ENCODE measurements at regions not wholly inside any gene's neighbourhood (a gene's known extent, or its start where the extent isn't known, plus 50 kb on each side); places are given as distances from the start of the nearest gene placed in this dataset.

DNA sequence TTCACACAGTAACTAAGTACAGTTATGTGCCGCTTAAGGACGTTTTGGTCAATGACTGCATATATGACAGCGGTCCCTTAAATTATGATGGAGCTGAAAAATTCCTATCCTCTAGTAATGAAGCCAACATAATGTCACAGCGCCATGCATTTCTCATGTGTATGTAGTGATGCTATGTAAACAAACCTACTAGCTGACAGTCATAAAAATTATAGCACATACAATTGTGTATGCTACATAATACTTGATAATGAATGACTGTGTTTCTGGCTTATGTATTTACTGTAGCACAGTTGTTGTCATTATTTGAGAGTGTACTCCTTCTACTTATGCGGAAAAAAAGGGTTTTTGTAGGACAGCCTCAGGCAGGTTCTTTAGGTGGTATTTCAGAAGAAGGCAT, 99.7 kb downstream of the DACT1 start:
- no peaks in the 10 kb centered on the region for H3K9me2 ChIP-seq (ENCODE audit: insufficient read depth)
- H3K4me3 ChIP-seq: no peak overlapping the region
- DNase-seq: no peak
- H2AFZ ChIP-seq: no peak overlapping the region
- no peaks in the 10 kb centered on the region for H4K20me1 ChIP-seq (ENCODE audit: insufficient read depth)
- no peaks in the 10 kb centered on the region for H3K4me1 ChIP-seq (replicated peaks; ENCODE audit: insufficient read depth)
- no peaks in the 10 kb centered on the region for H3K9me3 ChIP-seq (ENCODE audit: insufficient read depth, low read depth)
- H3K79me2 ChIP-seq (ENCODE audit: low read depth): no peaks in the 10 kb centered on the region
- no peak overlapping the region for H3K4me2 ChIP-seq
- H3K27me3 ChIP-seq (ENCODE audit: insufficient read depth, low read depth): no peaks in the 10 kb centered on the region
- POLR2A ChIA-PET (ENCODE audit: unreplicated experiment): no interaction called here
- CTCF ChIA-PET: no interaction called here
- no peak overlapping the region for H3K27ac ChIP-seq
- H3F3A ChIP-seq (ENCODE audit: insufficient read depth, low read depth): no peaks in the 10 kb centered on the region
- TF ChIP-seq, protein P1, sequence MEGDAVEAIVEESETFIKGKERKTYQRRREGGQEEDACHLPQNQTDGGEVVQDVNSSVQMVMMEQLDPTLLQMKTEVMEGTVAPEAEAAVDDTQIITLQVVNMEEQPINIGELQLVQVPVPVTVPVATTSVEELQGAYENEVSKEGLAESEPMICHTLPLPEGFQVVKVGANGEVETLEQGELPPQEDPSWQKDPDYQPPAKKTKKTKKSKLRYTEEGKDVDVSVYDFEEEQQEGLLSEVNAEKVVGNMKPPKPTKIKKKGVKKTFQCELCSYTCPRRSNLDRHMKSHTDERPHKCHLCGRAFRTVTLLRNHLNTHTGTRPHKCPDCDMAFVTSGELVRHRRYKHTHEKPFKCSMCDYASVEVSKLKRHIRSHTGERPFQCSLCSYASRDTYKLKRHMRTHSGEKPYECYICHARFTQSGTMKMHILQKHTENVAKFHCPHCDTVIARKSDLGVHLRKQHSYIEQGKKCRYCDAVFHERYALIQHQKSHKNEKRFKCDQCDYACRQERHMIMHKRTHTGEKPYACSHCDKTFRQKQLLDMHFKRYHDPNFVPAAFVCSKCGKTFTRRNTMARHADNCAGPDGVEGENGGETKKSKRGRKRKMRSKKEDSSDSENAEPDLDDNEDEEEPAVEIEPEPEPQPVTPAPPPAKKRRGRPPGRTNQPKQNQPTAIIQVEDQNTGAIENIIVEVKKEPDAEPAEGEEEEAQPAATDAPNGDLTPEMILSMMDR (conservative IDR thresholded peaks at IDR 0.05): no peak
- no peak for TF ChIP-seq EZH2 (IDR thresholded peaks at IDR 0.05; ENCODE audit: low read depth)
- no TSS peak for BruUV-seq (replicated peaks)
- H3K36me3 ChIP-seq (ENCODE audit: low read depth): no peaks in the 10 kb centered on the region
- intact Hi-C loops (cut with micrococcal nuclease; ENCODE audit: unreplicated experiment): no loop called here

DNA sequence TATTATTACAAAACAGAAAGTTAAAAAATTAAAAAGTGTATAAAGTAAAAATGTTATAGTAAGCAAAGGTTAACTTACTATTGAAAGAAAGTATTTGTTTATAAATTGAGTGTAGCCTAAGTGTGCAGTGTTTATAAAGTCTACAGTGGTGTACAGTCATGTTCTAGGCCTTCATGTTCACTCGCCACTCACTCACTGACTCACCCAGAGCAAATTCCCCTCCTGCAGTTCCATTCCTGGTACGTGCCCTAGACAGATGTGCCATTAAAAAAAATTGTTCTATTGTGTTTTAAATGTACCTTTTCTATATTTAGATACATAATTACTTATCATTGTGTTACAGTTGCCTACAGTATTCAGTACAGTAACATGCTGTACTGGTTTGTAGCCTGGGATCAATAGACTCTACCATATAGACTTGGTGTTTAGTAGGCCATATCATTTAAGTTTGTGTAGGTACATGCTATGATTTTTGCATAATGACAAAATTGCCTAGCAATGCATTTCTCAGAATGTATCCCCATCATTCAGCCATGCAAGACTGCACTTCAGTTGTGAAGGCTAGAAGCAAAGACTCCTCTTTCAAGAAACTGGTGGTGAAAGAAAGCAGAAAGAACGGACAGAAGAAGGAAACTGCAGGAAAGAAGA, 100.6 kb downstream of the DACT1 start:
- H3K79me2 ChIP-seq (ENCODE audit: low read depth): no peaks in the 10 kb centered on the region
- H3K9me3 ChIP-seq (ENCODE audit: insufficient read depth, low read depth): no peaks in the 10 kb centered on the region
- H3K36me3 ChIP-seq (ENCODE audit: low read depth): no peaks in the 10 kb centered on the region
- H4K20me1 ChIP-seq (ENCODE audit: insufficient read depth): no peaks in the 10 kb centered on the region
- no peak overlapping the region for H3K4me3 ChIP-seq
- H3K4me2 ChIP-seq: no peak overlapping the region
- no TSS peak for BruUV-seq (replicated peaks)
- POLR2A ChIA-PET (ENCODE audit: unreplicated experiment): no interaction called here
- no peak overlapping the region for H2AFZ ChIP-seq
- intact Hi-C loops (cut with micrococcal nuclease; ENCODE audit: unreplicated experiment): no loop called here
- no peaks in the 10 kb centered on the region for H3K4me1 ChIP-seq (replicated peaks; ENCODE audit: insufficient read depth)
- no peak overlapping the region for H3K27ac ChIP-seq
- no peaks in the 10 kb centered on the region for H3K9me2 ChIP-seq (ENCODE audit: insufficient read depth)
- H3K27me3 ChIP-seq (ENCODE audit: insufficient read depth, low read depth): no peaks in the 10 kb centered on the region
- no peak for DNase-seq
- CTCF ChIA-PET: no interaction called here
- no peaks in the 10 kb centered on the region for H3F3A ChIP-seq (ENCODE audit: insufficient read depth, low read depth)
- TF ChIP-seq, protein P1 (conservative IDR thresholded peaks at IDR 0.05): no peak
- TF ChIP-seq EZH2 (IDR thresholded peaks at IDR 0.05; ENCODE audit: low read depth): no peak

DNA sequence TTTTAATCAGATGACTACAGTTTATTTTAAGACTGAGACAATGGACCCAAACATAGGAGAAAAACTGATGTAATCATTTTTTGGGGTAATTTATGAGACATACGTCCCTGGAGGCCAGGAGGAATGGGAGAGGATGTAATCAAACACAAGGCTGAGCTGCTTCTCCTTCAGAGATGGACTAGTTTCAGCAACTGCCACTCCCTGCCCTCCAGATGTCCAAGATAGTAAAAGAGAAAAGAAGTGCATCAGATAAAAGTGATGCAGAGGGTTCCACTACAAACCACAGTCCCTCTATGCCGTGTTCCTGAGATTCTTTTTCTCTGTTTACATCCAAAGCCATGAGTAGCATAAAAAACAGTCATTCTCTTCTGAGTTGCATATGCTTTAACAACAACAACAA, 101.1 kb downstream of the DACT1 start:
- Histone ChIP-seq H3K27ac (no peak overlapping the region), H2AFZ (no peak overlapping the region), H4K20me1 (ENCODE audit: insufficient read depth) (no peaks in the 10 kb centered on the region), H3K9me2 (ENCODE audit: insufficient read depth) (no peaks in the 10 kb centered on the region), H3K4me2 (no peak overlapping the region), H3K27me3 (ENCODE audit: insufficient read depth, low read depth) (no peaks in the 10 kb centered on the region), H3K79me2 (ENCODE audit: low read depth) (no peaks in the 10 kb centered on the region), H3K4me1 (replicated peaks; ENCODE audit: insufficient read depth) (no peaks in the 10 kb centered on the region), H3F3A (ENCODE audit: insufficient read depth, low read depth) (no peaks in the 10 kb centered on the region), H3K9me3 (ENCODE audit: insufficient read depth, low read depth) (no peaks in the 10 kb centered on the region), H3K4me3 (no peak overlapping the region), H3K36me3 (ENCODE audit: low read depth) (no peaks in the 10 kb centered on the region)
- intact Hi-C loops (cut with micrococcal nuclease; ENCODE audit: unreplicated experiment): no loop called here
- CTCF ChIA-PET: no interaction called here
- TF ChIP-seq EZH2 (IDR thresholded peaks at IDR 0.05; ENCODE audit: low read depth): no peak
- TF ChIP-seq, protein P1 (conservative IDR thresholded peaks at IDR 0.05): no peak
- no peak for DNase-seq
- POLR2A ChIA-PET (ENCODE audit: unreplicated experiment): no interaction called here
- BruUV-seq (replicated peaks): no TSS peak
